NCI-H774 (cell line): ENCODE measurements at regions not wholly inside any gene's neighbourhood (a gene's known extent, or its start where the extent isn't known, plus 50 kb on each side); places are given as distances from the start of the nearest gene placed in this dataset.
"Not testable (repeated sequence)": the region's sequence is repeated elsewhere in the genome, so short reads cannot be mapped to it uniquely, and the experiment has no call there.

Source experiments
- DNase-seq: peaks from one replicate; lab custom pipeline; 2025; lab: John Stamatoyannopoulos, UW

DNA sequence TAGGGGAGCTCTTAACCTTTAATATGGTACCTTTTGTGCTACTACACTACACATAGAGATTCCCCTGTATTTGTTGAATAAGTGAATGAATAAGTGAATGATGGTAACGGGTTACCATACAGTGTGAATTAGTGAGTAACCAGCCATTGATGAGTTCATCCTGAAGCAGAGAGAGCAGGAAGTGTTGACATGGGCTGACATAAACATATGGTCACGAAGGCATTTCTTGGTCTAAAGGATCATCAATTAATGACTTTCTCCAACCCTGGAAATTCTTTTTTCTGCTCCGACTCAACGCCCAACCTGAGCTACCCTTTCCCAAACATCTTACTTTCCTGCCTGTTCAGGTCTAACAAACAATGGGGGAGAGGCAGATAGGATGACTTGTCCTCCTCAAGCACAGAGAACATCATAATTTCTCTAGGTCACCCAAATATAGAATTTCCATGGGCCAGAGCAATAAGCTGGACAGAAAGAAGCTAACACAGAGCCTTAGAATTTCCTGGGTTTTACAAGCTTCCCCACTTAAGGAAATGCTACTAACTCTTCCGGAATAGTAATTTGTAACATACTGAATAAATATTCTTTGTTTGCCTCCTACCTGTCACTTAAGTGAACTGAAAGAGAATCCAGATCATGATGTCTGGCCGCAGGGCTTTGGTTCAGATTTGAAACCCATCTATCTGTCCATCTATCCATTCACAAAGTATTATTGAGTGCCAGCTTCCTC, 114.7 kb upstream of the NGF start:
- no peak for DNase-seq

DNA sequence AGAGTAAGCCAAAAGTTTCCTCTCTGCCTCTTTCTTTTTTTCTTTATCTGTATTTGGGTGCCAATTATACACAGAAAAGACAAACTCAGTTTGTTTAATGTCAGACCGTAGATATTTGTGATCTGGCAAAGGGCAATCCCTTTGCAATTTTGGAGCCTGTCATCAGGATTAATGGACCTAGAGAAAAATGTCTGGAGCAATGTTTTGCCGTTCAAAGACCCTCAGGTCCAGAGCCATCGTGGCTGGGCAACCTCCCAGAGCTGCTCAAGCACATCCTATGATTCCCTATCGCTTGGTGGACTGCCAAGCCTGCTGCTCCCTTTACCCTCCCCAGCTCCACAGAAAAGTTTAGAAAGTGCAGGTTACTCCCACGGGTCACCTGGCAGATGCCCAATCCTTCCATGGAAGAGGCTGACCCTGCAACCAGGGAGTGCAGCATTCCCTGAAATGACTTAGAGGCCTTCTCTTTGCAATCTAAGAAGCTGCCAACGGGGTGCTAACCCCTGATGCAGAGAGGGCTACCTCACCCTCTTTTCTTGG, 112.5 kb upstream of the NGF start:
- no peak for DNase-seq

DNA sequence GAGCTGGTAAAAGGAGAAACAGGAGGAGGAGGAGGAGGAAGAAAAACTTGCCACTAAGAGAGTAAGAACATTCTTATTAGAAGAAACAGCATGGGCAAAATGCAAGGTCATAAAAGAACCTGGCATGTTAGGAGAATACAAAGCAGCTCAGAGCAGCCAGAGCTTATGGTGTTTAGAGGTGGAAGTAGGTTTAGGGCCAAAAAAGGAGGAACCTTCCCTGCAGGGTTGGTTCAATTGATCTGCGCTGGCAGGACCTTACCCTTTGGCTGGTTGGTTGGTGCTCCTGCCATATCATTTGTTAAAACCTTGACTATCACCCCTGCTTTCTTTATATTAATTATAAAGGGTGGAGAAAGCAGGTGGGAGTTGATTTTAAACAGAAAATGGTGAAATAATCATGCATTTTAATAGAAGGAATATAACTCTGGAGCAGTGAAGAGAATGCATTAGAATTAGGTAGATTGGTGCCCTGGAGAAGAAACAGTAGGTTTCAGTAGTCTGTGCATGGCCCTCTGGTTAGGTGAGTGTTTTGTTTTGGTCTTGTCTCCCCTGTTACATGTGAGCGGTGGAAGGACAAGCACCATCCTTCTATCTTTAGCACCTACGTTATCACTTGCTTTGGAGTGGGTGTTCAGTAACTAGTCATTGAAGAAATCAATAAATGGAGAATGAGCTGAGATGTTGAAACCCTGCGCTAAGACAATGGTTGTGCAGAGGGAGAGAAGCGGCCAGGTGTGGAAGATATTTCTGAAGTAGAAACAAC, 110.4 kb upstream of the NGF start:
- no peak for DNase-seq

DNA sequence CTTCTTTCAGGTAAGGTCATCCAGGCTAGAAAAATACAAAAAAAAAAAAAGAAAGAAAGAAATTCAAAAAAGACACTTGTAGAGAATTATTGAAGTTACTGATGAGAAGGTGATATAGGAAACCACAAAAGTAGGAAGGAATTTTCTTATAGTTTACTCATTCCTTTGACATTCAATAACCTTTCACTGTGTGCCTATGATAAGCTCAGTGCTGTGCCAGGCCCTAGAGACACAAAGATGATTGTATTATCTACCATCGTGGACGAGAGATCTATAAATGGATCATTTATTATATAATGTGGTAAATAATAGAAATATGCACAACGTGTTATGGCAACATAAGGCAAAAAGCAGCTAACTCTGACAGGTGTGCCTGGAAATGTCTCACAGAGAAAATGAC, 109.6 kb upstream of the NGF start:
- no peak for DNase-seq

DNA sequence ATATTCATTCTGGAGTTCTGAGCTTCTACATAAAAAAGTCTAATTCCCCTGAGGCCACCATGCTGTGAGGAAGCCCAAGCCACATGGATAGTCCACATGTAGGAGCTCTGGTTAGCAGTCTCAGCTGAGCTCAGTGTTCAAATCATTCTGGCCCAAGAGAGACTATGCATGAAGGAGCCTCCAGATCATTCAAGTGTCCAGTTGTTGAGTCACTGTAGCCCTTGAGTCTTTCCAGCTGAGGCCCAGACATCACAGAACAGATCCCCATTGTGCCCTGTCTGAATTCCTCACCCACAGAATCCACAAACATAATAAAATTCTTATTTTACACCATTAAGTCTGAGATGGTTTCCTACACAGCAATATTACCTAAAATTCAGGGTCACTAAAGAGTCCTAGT, 107.0 kb upstream of the NGF start:
- DNase-seq: no peak

DNA sequence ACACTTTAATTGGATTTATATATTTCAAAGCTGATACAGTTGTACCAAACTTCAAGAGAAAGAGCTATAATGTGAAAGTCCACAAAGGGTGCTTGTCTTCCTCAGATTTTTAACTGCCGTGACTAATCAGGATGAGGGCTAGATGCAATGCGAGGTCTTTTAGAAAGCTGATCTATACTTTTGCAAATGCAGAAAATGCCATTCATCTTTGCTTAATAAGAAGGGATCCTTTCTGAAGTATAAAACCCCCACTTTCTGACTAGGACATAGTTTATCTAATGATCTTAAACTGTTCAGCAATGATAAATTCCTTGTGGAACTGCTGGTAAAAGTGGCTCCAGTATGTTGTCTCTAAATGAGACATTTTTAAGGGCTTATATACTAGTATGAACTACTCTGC, 102.7 kb upstream of the NGF start:
- no peak for DNase-seq

DNA sequence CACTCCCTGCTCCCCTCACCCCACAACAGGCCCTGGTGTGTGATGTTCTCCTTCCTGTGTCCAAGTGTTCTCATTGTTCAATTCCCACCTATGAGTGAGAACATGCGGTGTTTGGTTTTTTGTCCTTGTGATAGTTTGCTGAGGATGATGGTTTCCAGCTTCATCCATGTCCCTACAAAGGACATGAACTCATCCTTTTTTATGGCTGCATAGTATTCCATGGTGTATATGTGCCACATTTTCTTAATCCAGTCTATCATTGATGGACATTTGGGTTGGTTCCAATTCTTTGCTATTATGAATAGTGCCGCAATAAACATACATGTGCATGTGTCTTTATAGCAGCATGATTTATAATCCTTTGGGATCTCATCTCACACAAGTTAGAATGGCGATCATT, 101.5 kb upstream of the NGF start:
- DNase-seq: not testable (repeated sequence)

DNA sequence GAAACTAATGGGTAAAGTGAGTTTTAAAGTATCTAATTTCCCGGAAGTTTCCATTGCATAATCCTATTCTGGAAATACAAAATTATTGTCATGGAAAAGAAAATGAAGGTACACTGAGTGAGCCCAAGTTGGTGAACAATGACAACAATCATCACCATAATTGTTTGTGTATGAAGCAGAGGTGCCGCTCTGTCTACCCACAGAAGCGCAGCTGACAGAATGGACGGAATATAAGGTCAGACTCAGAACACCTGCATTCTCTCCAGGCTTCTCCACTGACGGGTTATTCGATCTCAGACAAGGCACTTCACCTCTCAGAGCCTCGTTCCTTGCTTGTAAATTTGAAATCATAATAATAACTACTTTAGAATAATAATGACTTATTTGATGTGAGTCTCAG, 99.1 kb upstream of the NGF start:
- DNase-seq: peak; percentile 29

DNA sequence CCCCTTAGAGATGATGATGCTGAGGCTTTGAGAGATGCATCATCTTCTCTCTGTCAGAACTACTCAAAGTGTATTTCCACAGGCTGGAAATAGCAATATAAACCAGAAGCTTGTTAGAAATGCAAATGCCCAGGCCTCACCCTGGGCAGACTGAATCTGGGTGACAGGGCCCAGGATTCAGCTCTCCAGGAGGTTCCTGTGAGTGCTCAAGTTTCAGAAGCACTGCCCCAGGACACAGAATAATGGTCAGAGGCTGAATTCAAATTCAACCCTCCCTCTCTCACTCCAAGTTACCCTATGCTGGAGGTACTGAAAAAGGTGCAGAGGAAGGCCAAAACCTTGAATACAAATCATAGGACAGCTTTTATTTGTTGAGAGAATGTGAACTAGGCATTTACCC, 98.5 kb upstream of the NGF start:
- no peak for DNase-seq

DNA sequence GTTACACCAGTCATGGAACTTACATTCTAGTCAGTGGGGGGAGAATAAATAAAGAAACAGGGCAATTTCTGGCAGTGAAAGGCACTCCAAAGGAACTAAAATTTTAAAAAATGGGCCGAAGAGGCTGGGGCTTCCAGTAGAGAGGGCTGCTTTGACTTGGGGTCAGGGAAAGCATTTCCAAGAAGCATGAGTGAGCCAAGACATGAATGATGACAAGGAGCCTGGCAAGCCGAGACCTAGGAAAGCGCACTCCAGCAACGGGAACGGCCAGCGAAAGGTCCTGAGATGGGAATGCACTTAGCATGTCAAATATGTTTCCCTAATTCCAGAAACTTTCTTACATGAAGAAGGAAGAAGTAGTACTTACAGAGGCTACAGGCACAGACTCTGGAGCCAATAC, 95.4 kb upstream of the NGF start:
- DNase-seq: no peak

DNA sequence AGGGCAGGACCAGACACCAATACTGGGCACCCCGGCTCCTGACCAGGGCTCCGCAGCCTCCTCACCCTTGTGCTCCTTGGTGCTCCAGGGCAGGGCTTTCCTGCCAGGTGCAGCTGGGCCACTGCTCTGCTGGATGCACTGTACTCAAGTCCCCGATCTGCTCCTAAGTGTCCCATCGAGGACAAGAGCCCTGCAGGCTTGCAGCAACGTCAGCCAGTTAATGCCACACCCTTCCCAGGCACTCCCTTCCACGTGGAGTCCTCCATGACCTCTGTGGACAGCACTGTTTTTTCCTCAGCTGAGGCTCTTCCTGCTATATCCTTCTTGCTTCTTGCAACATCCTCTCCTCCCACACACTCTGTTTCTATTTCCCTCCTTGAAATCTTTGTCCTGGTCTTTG, 94.0 kb upstream of the NGF start:
- no peak for DNase-seq

DNA sequence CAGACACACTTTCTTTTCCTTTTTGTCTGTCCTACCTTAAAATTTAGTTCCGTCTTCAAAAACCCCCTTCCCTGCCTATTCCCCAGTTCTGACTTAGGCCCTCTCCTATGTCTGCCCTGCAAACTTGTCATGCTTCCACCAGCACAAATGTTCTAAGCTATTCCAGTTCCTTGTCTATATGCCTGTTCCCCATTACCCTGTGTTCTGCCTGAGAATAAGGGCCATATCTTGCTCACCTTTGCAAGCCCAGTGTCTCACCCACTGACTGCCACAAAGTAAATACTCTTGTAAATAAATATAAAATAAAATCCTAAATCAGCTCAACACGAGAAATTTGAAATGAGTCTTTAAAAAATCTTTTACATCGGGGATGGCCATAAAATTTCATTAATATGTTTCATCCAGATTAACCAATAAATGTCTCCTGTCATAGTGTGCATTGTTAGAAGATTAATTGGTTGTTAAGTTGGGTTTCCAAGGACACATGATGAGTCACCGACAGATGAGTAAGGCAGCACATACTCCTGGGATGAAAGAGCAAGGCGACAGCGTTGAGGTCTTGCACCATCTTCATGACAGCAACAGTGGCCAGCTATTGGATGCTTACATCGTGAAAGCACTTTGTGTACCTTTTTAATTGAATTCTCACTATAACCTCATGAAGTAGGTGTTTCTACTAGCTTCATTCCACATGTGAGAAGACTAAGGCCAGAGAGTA, 92.6 kb upstream of the NGF start:
- peak; percentile 4 for DNase-seq

DNA sequence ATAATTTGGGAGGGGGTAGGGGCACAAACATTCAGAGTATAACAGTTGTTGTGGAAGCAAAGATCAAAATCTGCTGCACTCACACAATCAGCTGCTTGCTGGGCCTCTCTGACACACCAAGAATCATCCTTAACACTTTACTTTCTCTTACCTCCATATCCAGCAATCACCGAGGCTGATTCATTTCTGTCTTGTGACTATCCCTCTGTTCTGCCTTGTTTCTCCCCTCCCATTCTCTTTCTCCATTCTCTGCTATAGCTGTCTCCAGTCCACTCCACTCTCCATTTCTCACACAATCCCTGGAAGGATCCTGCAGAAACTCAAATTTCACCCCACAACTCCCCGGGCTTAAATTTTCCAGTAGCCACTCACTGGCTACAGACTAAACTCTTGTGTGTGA, 91.8 kb upstream of the NGF start:
- DNase-seq: no peak

DNA sequence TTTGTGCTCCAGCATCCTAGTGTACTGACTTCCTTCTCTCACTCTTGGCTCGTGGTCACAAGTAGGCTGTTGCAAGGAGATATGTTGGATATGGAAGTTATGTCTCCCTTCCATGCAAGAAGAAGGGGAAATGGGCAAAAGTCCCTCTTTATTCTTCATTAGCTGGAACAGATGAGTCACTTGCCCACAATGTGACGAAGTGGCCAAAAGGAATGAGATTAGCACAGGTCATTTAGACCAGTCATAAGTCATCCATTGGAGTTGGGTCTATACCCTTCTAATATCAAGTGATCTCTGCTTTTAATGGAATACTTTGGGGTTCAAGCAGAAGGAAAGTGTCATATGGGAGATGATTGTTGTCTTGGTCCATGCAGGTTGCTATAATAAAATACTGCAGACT, 91.2 kb upstream of the NGF start:
- DNase-seq: no peak

DNA sequence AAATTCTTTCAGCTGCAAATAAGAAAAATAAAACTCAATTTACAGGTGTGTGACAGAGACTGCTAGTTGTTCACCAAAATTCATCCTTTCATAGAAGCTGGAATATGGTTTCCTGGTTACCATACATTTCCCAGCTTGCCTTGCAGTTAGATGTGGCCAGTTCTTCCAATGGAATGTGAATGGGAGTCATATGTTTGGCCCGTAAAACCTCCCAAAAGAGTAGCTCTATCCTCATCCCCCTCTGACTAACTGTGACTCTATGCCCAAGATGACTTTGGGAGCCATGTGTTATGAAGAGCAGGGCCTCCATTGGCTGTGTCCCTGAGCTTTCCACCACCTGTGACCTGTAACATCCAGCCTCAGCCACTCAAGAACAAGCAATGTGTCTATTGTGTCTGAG, 90.6 kb upstream of the NGF start:
- no peak for DNase-seq

DNA sequence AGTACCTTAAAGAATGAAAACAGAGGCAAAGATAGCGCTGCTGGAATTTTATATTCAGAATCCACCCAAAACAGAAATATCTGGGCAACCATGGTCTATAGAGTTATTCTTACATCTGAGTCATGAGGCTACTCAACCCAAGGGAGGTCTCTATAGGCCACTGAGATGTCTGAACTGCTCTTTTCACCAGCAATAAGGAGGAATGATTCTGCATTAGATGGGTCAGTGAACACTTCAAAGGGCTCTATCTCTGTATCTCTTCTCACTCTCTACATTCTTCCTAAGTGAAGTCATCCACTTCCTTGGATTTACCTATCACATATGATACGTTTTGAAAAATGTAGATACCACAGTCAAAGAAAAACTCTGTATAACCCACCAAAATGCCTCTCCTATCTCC, 90.2 kb upstream of the NGF start:
- no peak for DNase-seq

DNA sequence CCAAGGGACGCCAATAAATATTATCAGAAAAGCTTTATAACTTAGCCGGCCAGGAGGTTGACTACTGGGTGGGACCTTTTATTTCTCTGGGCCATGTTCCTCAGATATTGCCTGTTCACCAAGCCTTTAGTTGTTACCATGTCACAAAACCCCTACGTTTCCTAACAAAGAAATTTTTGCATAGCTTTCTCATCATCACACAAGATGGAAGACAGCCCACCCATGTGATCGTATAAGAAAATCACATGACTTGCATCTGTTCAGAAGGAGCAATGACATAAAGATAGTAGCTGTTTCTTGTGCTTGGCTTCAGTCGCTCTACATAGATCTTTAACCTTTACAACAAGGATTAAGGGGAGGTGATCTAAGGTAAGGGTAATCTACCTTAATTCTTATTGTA, 88.9 kb upstream of the NGF start:
- no peak for DNase-seq

DNA sequence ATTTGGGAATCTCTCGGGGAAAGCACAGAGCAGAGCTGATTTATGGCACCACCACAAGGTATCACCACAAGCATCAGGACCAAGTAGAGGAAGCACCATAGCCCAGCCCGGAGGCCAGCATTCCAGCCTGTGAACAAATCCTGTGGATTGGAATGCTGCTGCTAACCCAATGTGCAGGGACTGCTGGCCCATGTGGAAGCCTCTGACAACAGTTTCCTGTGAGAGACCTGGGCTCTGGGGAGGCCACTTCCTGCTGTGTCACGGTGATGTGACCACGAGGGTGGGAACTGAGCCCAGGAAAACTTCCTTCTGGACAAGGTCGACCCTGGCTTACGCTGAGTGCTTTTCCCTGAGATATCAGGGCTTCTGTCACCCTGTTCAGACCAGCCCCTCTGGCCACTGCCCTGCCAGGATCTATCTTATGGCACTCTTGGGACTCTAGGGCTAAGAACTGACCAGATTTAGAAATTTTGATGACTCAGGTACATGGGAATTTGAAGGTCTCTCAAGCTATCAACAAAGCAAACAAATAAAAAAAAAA, 88.3 kb upstream of the NGF start:
- DNase-seq: no peak

DNA sequence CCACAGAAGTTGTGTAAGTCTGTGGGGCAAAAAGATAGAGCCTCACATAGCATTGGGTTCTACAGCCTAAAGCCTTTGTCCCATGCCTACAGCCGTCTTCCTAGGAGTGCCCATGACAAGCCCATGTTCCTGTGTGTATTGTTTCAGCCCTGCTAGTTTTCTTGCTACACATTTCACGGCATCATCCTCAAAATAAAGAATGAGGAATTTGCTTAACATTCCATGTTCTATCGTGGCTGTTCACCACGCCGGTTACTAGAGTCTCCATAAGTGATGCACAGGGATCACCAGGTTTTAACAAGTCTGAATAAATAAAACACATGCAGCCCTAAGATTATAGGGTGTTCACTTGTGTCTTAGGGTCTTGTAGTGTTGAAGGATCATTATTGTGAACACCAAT, 87.4 kb upstream of the NGF start:
- no peak for DNase-seq

DNA sequence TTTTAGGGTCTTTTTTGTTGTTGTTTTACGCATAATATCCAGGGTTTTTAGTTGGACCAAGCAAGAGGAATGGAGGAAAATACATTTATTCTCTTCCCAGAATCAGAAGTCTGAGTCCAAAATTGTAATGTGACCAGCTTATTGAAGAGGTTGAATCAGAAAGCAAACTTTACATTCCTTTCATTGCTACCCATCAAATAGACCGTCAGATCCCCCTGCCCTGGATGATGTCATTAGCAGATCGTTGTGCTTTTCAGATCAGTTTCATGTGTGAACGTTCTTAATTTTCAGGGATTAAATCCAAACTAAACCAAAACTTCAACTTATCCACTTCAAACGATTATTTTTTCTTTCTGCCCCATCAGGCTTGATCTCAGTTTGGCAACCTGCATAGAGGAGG, 85.7 kb upstream of the NGF start:
- DNase-seq: no peak

DNA sequence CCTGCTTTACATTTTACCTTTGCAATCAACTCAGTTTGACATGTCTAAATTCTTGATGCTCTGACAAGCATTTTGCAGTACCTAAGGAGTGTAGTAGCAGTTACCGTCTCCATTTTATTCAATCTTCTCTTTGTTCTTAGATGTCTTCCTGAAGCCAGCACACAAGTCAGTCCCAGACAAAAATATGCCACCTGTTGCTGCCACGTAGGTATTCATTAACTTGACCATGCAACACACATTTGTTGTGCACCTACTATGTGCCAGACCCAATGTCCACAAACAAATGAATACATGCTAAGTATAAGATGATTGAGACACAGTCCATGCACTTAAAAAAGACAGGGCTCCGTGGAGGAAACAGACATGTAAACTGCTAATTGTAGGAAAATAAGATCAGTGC, 81.5 kb upstream of the NGF start:
- DNase-seq: no peak

DNA sequence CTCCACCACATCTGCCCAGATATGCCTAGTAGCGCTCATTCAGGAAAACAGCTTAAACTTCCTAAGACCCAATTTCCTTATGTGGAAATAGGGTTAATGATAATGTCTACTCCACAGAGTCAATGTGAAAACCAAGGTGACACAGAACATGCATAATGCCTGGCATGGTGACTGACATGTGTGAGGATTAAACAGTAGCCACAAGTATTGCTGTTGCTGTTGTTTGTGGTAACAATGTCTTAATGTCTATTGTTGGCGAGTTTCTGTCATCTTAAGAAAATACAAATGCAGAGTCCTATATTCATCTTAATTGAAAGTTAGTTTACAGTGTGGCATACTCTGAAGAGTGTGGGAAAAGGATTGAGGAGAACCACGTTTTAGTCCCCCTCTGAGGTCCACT, 75.6 kb upstream of the NGF start:
- no peak for DNase-seq

DNA sequence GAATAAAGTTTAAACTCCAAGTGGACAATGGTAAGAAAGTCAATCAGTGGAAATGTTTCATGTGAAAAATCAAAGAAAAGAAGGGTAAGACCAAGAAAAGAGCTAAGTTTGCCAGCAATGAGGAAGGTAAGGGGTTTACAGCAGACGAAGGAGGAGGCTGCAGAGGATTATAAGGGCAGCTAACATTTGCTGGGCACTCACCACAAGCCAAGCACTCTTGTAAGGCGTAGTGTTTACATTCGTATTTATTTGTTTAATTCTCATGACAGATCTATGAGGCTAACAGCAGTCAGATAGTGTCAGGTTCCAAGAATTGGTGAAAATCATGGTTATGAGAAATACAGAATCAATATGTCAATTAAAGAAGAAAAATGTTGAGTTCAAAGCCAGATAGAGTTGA, 75.2 kb upstream of the NGF start:
- DNase-seq: no peak
